GM12875 (cell line): ENCODE measurements at regions not wholly inside any gene's neighbourhood (a gene's known extent, or its start where the extent isn't known, plus 50 kb on each side); places are given as distances from the start of the nearest gene placed in this dataset.

Source experiments
- H3K4me3 ChIP-seq: one replicate; pipeline ENCODE4 v1.5.1; 2011; ENCODE audit warnings: low read depth, low read length, control low read depth
- CTCF ChIP-seq: IDR thresholded peaks from 2 replicates; pipeline ENCODE4 v1.5.1; 2011; ENCODE audit warnings: low read depth, mild to moderate bottlenecking, control low read depth, inconsistent platforms, low read length, moderate library complexity, borderline replicate concordance; ENCODE audit not compliant: insufficient read depth

GRCh38 chr2:5332925-5333324 is 359.3 kb upstream of the SOX11 start:
- no peak overlapping the region for H3K4me3 ChIP-seq
- TF ChIP-seq CTCF: no peak

- no peak for TF ChIP-seq CTCF
- no peak overlapping the region for H3K4me3 ChIP-seq
Observed at GRCh38 chr2:5339473-5339872, 352.7 kb upstream of the SOX11 start.

- no peak overlapping the region for H3K4me3 ChIP-seq
- TF ChIP-seq CTCF: no peak
Observed at GRCh38 chr2:5343785-5344335, 348.3 kb upstream of the SOX11 start.

- H3K4me3 ChIP-seq: no peak overlapping the region
- TF ChIP-seq CTCF: no peak
Observed at GRCh38 chr2:5352286-5352685, 339.9 kb upstream of the SOX11 start.

GRCh38 chr2:5353565-5353964 is 338.6 kb upstream of the SOX11 start:
- TF ChIP-seq CTCF: no peak
- no peak overlapping the region for H3K4me3 ChIP-seq

GRCh38 chr2:5359397-5359796 is 332.8 kb upstream of the SOX11 start:
- no peak for TF ChIP-seq CTCF
- no peak overlapping the region for H3K4me3 ChIP-seq

GRCh38 chr2:5360081-5360480 is 332.1 kb upstream of the SOX11 start:
- no peak for TF ChIP-seq CTCF
- H3K4me3 ChIP-seq: no peak overlapping the region
